ENCODE measurements at regions not wholly inside any gene's neighbourhood (a gene's known extent, or its start where the extent isn't known, plus 50 kb on each side); places are given as distances from the start of the nearest gene placed in this dataset.
A peak's percentile ranks its signal among the peaks of the same experiment; 100 is the strongest.

GRCh38 chr10:128839701-128840100 lies 627.3 kb upstream of the MGMT start:
- no peak for DNase-seq (ENCODE audit: low spot score)

GRCh38 chr10:128843972-128844371 lies 623.1 kb upstream of the MGMT start:
- no peak for DNase-seq (ENCODE audit: low spot score)

- no peak for DNase-seq (ENCODE audit: low spot score)
These were observed 620.1 kb upstream of the MGMT start for GRCh38 chr10:128846927-128847326.

- no peak for DNase-seq (ENCODE audit: low spot score)
These were observed 618.2 kb upstream of the MGMT start for GRCh38 chr10:128848810-128849209.

GRCh38 chr10:128850647-128851046 lies 616.4 kb upstream of the MGMT start:
- no peak for DNase-seq (ENCODE audit: low spot score)

- DNase-seq (ENCODE audit: low spot score) = no peak
These were observed 615.8 kb upstream of the MGMT start for GRCh38 chr10:128851281-128851680.

- DNase-seq (ENCODE audit: low spot score) = no peak
These were observed 615.3 kb upstream of the MGMT start for GRCh38 chr10:128851726-128852125.

- DNase-seq (ENCODE audit: low spot score) = no peak
These were observed 614.6 kb upstream of the MGMT start for GRCh38 chr10:128852449-128852848.

GRCh38 chr10:128852902-128853301 lies 614.1 kb upstream of the MGMT start:
- DNase-seq (ENCODE audit: low spot score) = no peak

- no peak for DNase-seq (ENCODE audit: low spot score)
These were observed 613.5 kb upstream of the MGMT start for GRCh38 chr10:128853537-128853936.

- DNase-seq (ENCODE audit: low spot score) = no peak
These were observed 612.8 kb upstream of the MGMT start for GRCh38 chr10:128854204-128854603.

- DNase-seq (ENCODE audit: low spot score) = no peak
These were observed 612.1 kb upstream of the MGMT start for GRCh38 chr10:128854963-128855362.

GRCh38 chr10:128855618-128856428 lies 611.2 kb upstream of the MGMT start:
- DNase-seq (ENCODE audit: low spot score) = no peak

- peak; percentile 59 for DNase-seq (ENCODE audit: low spot score)
These were observed 607.2 kb upstream of the MGMT start for GRCh38 chr10:128859738-128860386.

GRCh38 chr10:128860574-128860973 lies 606.5 kb upstream of the MGMT start:
- peak; percentile 75 for DNase-seq (ENCODE audit: low spot score)

- peak; percentile 78 for DNase-seq (ENCODE audit: low spot score)
These were observed 605.8 kb upstream of the MGMT start for GRCh38 chr10:128861018-128861901.

GRCh38 chr10:128863411-128863810 lies 603.6 kb upstream of the MGMT start:
- DNase-seq (ENCODE audit: low spot score) = peak; percentile 45

- peak; percentile 51 for DNase-seq (ENCODE audit: low spot score)
These were observed 603.1 kb upstream of the MGMT start for GRCh38 chr10:128863823-128864405.

- DNase-seq (ENCODE audit: low spot score) = peak; percentile 88
These were observed 602.3 kb upstream of the MGMT start for GRCh38 chr10:128864554-128865295.

GRCh38 chr10:128865436-128866195 lies 601.4 kb upstream of the MGMT start:
- peak; percentile 33 for DNase-seq (ENCODE audit: low spot score)

Data from mesenteric fat pad (tissue), 1 donor.